Type B pancreatic cell (in vitro differentiated cells): ENCODE measurements at regions not wholly inside any gene's neighbourhood (a gene's known extent, or its start where the extent isn't known, plus 50 kb on each side); places are given as distances from the start of the nearest gene placed in this dataset.

ENCODE experiments used
- DNase-seq: peaks from one replicate; pipeline ENCODE4 v3.0.0; 2021; ENCODE audit warnings: mixed read lengths; ENCODE audit not compliant: unreplicated experiment; ENCODE audit errors: extremely low spot score
- H3K27ac Mint-ChIP-seq: 2 replicates; pipeline ENCODE4 v1.8.0; 2021; ENCODE audit warnings: mild to moderate bottlenecking, mixed read lengths
- H3K27me3 Mint-ChIP-seq: 2 replicates; pipeline ENCODE4 v1.8.0; 2021; ENCODE audit warnings: mixed read lengths
- H3K36me3 Mint-ChIP-seq: 2 replicates; pipeline ENCODE4 v1.8.0; 2021; ENCODE audit warnings: mixed read lengths
- H3K4me1 Mint-ChIP-seq: one replicate; pipeline ENCODE4 v1.8.0; 2021; ENCODE audit warnings: mixed read lengths; ENCODE audit not compliant: unreplicated experiment
- H3K4me3 Mint-ChIP-seq: 2 replicates; pipeline ENCODE4 v1.8.0; 2021; ENCODE audit warnings: mild to moderate bottlenecking, mixed read lengths
- H3K9me3 Mint-ChIP-seq: 2 replicates; pipeline ENCODE4 v1.8.0; 2021; ENCODE audit warnings: mixed read lengths
- CTCF ChIP-seq: fragments of 200-600 bp; sonication (generic); conservative IDR thresholded peaks from 2 replicates; pipeline ENCODE4 v1.5.0; 2021; ENCODE audit warnings: antibody characterized with exemption, mild to moderate bottlenecking

GRCh38 chr1:192945390-192946130 is 113.6 kb downstream of the UCHL5 start:
- H3K27me3 Mint-ChIP-seq = no peaks in the 10 kb centered on the region
- no peaks in the 10 kb centered on the region for H3K36me3 Mint-ChIP-seq
- H3K4me3 Mint-ChIP-seq = no peak overlapping the region
- no peak for TF ChIP-seq CTCF
- no peaks in the 10 kb centered on the region for H3K9me3 Mint-ChIP-seq
- DNase-seq = no peak
- no peak overlapping the region for H3K27ac Mint-ChIP-seq
- H3K4me1 Mint-ChIP-seq = no peaks in the 10 kb centered on the region

GRCh38 chr1:192949783-192950182 is 109.4 kb downstream of the UCHL5 start:
- Mint-ChIP-seq H3K27me3 (no peaks in the 10 kb centered on the region), H3K4me1 (peaks cover 7% of the 10 kb centered on the region), H3K27ac (no peak overlapping the region), H3K36me3 (no peaks in the 10 kb centered on the region), H3K9me3 (peaks cover 3% of the 10 kb centered on the region), H3K4me3 (no peak overlapping the region)
- DNase-seq = no peak
- TF ChIP-seq CTCF = no peak

GRCh38 chr1:192950926-192951325 is 108.2 kb downstream of the UCHL5 start:
- Mint-ChIP-seq H3K27me3 (no peaks in the 10 kb centered on the region), H3K9me3 (peaks cover 7% of the 10 kb centered on the region), H3K4me3 (no peak overlapping the region), H3K4me1 (peaks cover 11% of the 10 kb centered on the region), H3K27ac (no peak overlapping the region), H3K36me3 (peaks cover 3% of the 10 kb centered on the region)
- DNase-seq = no peak
- no peak for TF ChIP-seq CTCF

GRCh38 chr1:192951691-192952460 is 107.3 kb downstream of the UCHL5 start:
- Mint-ChIP-seq H3K4me3 (no peak overlapping the region), H3K27me3 (no peaks in the 10 kb centered on the region), H3K27ac (no peak overlapping the region), H3K9me3 (peaks cover 7% of the 10 kb centered on the region), H3K4me1 (peaks cover 11% of the 10 kb centered on the region), H3K36me3 (peaks cover 3% of the 10 kb centered on the region)
- no peak for DNase-seq
- no peak for TF ChIP-seq CTCF

- Mint-ChIP-seq H3K9me3 (peaks cover 7% of the 10 kb centered on the region), H3K4me3 (no peak overlapping the region), H3K27ac (no peak overlapping the region), H3K27me3 (no peaks in the 10 kb centered on the region), H3K4me1 (peaks cover 11% of the 10 kb centered on the region), H3K36me3 (peaks cover 3% of the 10 kb centered on the region)
- DNase-seq = no peak
- TF ChIP-seq CTCF = no peak
Measured at GRCh38 chr1:192952646-192953045, 106.5 kb downstream of the UCHL5 start.
